ENCODE measurements at regions not wholly inside any gene's neighbourhood (a gene's known extent, or its start where the extent isn't known, plus 50 kb on each side); places are given as distances from the start of the nearest gene placed in this dataset.

DNA sequence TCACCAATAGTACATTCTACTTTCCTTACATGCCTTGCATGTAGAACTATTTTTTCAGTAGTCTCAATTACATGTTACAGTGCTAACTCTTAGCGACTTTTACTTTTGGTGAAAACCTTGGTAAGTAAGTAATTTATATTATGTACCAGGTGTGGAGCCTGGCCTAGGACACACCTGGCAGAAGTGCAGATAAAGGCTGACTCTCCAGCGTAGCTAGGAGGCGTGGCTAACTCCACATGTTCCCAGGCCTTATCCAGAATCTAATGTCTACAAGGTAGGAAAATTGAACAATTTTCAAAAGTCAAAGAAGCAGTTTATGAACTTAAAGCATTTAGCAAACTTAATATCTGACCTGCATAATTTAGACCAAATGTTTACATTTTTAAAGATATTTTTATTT is 157.4 kb downstream of the DHRS2 start:
- ATAC-seq, result no peak
- intact Hi-C loops (cut with DNase I), result no loop called here
- 81 to 87% (median 84%) methylated on average over 3 of the region's 3 CpGs for WGBS, 4 donors

DNA sequence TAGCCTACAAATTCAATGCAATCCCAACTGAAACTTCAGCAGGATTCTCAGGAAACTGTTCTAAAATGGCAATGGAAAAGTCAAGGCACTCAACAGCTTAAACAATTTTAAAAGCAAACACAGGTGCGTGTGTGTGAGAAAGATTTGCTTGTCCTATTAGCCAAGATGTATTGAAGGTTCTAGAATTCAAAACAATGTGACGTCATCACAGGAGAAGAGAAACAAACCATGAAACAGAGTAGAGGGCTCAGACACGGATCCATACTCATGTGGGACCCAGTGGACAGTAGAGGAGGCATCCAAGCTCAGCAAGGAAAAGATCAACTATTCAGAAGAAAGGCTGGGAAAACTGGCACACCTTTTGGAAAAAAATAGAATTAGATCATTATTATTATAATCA is 152.8 kb upstream of the DHRS4 start:
- DNase-seq (no peak), ATAC-seq (no peak)
- no peak for TF ChIP-seq POLR2A (IDR thresholded peaks at IDR 0.05)
- TF ChIP-seq, protein P1, sequence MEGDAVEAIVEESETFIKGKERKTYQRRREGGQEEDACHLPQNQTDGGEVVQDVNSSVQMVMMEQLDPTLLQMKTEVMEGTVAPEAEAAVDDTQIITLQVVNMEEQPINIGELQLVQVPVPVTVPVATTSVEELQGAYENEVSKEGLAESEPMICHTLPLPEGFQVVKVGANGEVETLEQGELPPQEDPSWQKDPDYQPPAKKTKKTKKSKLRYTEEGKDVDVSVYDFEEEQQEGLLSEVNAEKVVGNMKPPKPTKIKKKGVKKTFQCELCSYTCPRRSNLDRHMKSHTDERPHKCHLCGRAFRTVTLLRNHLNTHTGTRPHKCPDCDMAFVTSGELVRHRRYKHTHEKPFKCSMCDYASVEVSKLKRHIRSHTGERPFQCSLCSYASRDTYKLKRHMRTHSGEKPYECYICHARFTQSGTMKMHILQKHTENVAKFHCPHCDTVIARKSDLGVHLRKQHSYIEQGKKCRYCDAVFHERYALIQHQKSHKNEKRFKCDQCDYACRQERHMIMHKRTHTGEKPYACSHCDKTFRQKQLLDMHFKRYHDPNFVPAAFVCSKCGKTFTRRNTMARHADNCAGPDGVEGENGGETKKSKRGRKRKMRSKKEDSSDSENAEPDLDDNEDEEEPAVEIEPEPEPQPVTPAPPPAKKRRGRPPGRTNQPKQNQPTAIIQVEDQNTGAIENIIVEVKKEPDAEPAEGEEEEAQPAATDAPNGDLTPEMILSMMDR (IDR thresholded peaks at IDR 0.05), result no peak
- intact Hi-C loops (cut with DNase I), result no loop called here
- H3K4me1 ChIP-seq, result no peaks in the 10 kb centered on the region
- 69 to 75% (median 74%) methylated on average over 3 of the region's 3 CpGs for WGBS, 4 donors
- H3K4me3 ChIP-seq, result no peak overlapping the region
- no peak overlapping the region for H3K27ac ChIP-seq
- H3K9me3 ChIP-seq, result peaks cover 0 to 12% (median 3%) of the 10 kb centered on the region in 12 donors
- H3K36me3 ChIP-seq, result no peaks in the 10 kb centered on the region
- no peaks in the 10 kb centered on the region for H3K27me3 ChIP-seq

More for the DNA sequence above, 157.4 kb downstream of the DHRS2 start:
- Histone ChIP-seq H3K36me3 (no peaks in the 10 kb centered on the region), H3K9me3 (peaks cover 0 to 9% (median 0%) of the 10 kb centered on the region in 12 donors), H3K27ac (no peak overlapping the region), H3K27me3 (no peaks in the 10 kb centered on the region), H3K4me3 (no peak overlapping the region), H3K4me1 (no peaks in the 10 kb centered on the region)
- TF ChIP-seq POLR2A (IDR thresholded peaks at IDR 0.05), result no peak
- TF ChIP-seq, protein P1 (IDR thresholded peaks at IDR 0.05), result no peak
- DNase-seq, result no peak

DNA sequence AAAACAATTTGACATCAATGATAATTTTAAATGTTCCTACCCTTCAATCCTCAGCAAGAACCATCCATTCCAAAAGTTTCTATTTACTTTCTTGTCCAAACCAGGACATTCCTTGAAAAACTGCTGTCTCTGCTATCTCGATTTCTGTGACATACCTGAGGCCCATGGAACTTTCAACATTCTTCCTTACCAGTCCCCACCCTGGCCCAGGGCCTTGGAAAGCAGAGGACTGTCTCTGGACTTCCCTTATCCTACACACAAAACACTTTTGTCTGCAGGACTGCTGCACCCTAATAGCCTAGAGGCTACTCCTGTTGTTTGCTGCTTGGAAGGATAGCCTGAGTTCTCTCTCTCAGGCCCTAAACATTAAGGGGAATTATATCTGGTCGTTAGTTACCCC is 151.8 kb upstream of the DHRS4 start:
- DNase-seq, result no peak
- Histone ChIP-seq H3K27ac (no peak overlapping the region), H3K4me3 (no peak overlapping the region), H3K9me3 (peaks cover 0 to 16% (median 3%) of the 10 kb centered on the region in 12 donors), H3K27me3 (no peaks in the 10 kb centered on the region), H3K4me1 (no peaks in the 10 kb centered on the region), H3K36me3 (no peaks in the 10 kb centered on the region)
- intact Hi-C loops (cut with DNase I), result no loop called here
- WGBS, 4 donors, result 39 to 67% (median 61%) methylated on average over 2 of the region's 2 CpGs
- TF ChIP-seq, protein P1 (IDR thresholded peaks at IDR 0.05), result no peak
- TF ChIP-seq POLR2A (IDR thresholded peaks at IDR 0.05), result no peak
- ATAC-seq, result no peak

DNA sequence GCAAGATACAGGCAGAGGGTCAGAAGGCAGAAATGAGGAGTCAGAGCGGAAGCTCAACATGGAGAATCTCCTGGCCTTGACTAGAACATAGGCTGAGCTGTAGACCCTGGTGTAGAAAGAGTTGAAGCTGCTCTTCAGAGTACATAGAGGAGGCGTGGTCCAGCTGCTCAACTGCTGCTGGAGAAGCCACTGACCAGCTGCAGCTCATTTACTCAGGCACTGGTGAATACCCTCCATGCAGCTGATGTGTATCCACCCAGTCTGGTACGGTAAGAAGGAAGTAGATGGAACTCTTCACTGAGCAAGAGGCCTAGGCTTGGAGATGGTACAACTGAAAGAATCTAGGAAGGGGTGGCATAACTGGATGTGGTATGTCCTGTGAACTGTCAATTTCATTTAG is 148.8 kb upstream of the DHRS4 start:
- DNase-seq (no peak), ATAC-seq (no peak)
- Histone ChIP-seq H3K36me3 (no peaks in the 10 kb centered on the region), H3K27ac (no peak overlapping the region), H3K4me3 (no peak overlapping the region), H3K9me3 (peaks cover 0 to 16% (median 3%) of the 10 kb centered on the region in 12 donors), H3K27me3 (no peaks in the 10 kb centered on the region), H3K4me1 (no peaks in the 10 kb centered on the region)
- no peak for TF ChIP-seq POLR2A (IDR thresholded peaks at IDR 0.05)
- TF ChIP-seq, protein P1 (IDR thresholded peaks at IDR 0.05), result no peak
- intact Hi-C loops (cut with DNase I), result no loop called here
- 65 to 74% (median 72%) methylated on average over 3 of the region's 3 CpGs for WGBS, 4 donors

Data from heart left ventricle (tissue), 16 donors.